ENCODE measurements at regions not wholly inside any gene's neighbourhood (a gene's known extent, or its start where the extent isn't known, plus 50 kb on each side); places are given as distances from the start of the nearest gene placed in this dataset.

- DNase-seq (ENCODE audit: low read depth, low spot score): no peak
- H3K27me3 Mint-ChIP-seq (ENCODE audit: low read depth): no peaks in the 10 kb centered on the region
- peaks cover 60% of the 10 kb centered on the region for H3K4me1 Mint-ChIP-seq
- TF ChIP-seq CTCF (conservative IDR thresholded peaks at IDR 0.05): no peak
- peak overlapping the region; percentile 94 for H3K27ac Mint-ChIP-seq (ENCODE audit: unreplicated experiment)
- H3K36me3 Mint-ChIP-seq (ENCODE audit: low read depth): no peaks in the 10 kb centered on the region
- no peaks in the 10 kb centered on the region for H3K9me3 Mint-ChIP-seq
- peak overlapping the region; percentile 55 for H3K4me3 Mint-ChIP-seq
Measured at GRCh38 chr2:103293742-103294077, 531.9 kb downstream of the TMEM182 start.

GRCh38 chr2:103294420-103294819 is 532.6 kb downstream of the TMEM182 start:
- no peak for DNase-seq (ENCODE audit: low read depth, low spot score)
- Mint-ChIP-seq H3K36me3 (ENCODE audit: low read depth) (no peaks in the 10 kb centered on the region), H3K4me3 (no peak overlapping the region), H3K9me3 (no peaks in the 10 kb centered on the region), H3K4me1 (peaks cover 53% of the 10 kb centered on the region), H3K27ac (ENCODE audit: unreplicated experiment) (peak overlapping the region; percentile 75), H3K27me3 (ENCODE audit: low read depth) (no peaks in the 10 kb centered on the region)
- TF ChIP-seq CTCF (conservative IDR thresholded peaks at IDR 0.05): no peak

GRCh38 chr2:103295591-103295990 is 533.8 kb downstream of the TMEM182 start:
- TF ChIP-seq CTCF (conservative IDR thresholded peaks at IDR 0.05): no peak
- Mint-ChIP-seq H3K4me3 (no peak overlapping the region), H3K9me3 (no peaks in the 10 kb centered on the region), H3K36me3 (ENCODE audit: low read depth) (no peaks in the 10 kb centered on the region), H3K27me3 (ENCODE audit: low read depth) (no peaks in the 10 kb centered on the region), H3K4me1 (peaks cover 41% of the 10 kb centered on the region), H3K27ac (ENCODE audit: unreplicated experiment) (peak overlapping the region; percentile 88)
- no peak for DNase-seq (ENCODE audit: low read depth, low spot score)

- no peaks in the 10 kb centered on the region for H3K27me3 Mint-ChIP-seq (ENCODE audit: low read depth)
- no peak for DNase-seq (ENCODE audit: low read depth, low spot score)
- no peak overlapping the region for H3K4me3 Mint-ChIP-seq
- no peak for TF ChIP-seq CTCF (conservative IDR thresholded peaks at IDR 0.05)
- peaks cover 6% of the 10 kb centered on the region for H3K4me1 Mint-ChIP-seq
- no peaks in the 10 kb centered on the region for H3K36me3 Mint-ChIP-seq (ENCODE audit: low read depth)
- no peak overlapping the region for H3K27ac Mint-ChIP-seq (ENCODE audit: unreplicated experiment)
- peaks cover 2% of the 10 kb centered on the region for H3K9me3 Mint-ChIP-seq
Measured at GRCh38 chr2:103324671-103325070, 562.8 kb downstream of the TMEM182 start.

GRCh38 chr2:103327386-103327785 is 565.6 kb downstream of the TMEM182 start:
- H3K36me3 Mint-ChIP-seq (ENCODE audit: low read depth): no peaks in the 10 kb centered on the region

More at GRCh38 chr2:103327386-103327785, 565.6 kb downstream of the TMEM182 start:
- H3K4me3 Mint-ChIP-seq: no peak overlapping the region
- H3K4me1 Mint-ChIP-seq: no peaks in the 10 kb centered on the region
- DNase-seq (ENCODE audit: low read depth, low spot score): no peak
- H3K9me3 Mint-ChIP-seq: no peaks in the 10 kb centered on the region
- H3K27ac Mint-ChIP-seq (ENCODE audit: unreplicated experiment): no peak overlapping the region
- no peak for TF ChIP-seq CTCF (conservative IDR thresholded peaks at IDR 0.05)
- no peaks in the 10 kb centered on the region for H3K27me3 Mint-ChIP-seq (ENCODE audit: low read depth)
